Kidney glomerular epithelial cell (primary cell): ENCODE measurements at regions not wholly inside any gene's neighbourhood (a gene's known extent, or its start where the extent isn't known, plus 50 kb on each side); places are given as distances from the start of the nearest gene placed in this dataset.
"Not testable (repeated sequence)": the region's sequence is repeated elsewhere in the genome, so short reads cannot be mapped to it uniquely, and the experiment has no call there.

Experiments
- DNase-seq: peaks from one replicate; lab custom pipeline; 2025; lab: John Stamatoyannopoulos, UW

- not testable (repeated sequence) for DNase-seq
Observed at GRCh38 chr17:77290759-77291558, 150.2 kb downstream of the SEC14L1 start.

- DNase-seq, result no peak
Observed at GRCh38 chr17:77291591-77292386, 151.0 kb downstream of the SEC14L1 start.

GRCh38 chr17:77294761-77295160 is 154.0 kb downstream of the SEC14L1 start:
- DNase-seq, result no peak

GRCh38 chr17:77295241-77295853 is 154.6 kb downstream of the SEC14L1 start:
- no peak for DNase-seq

- no peak for DNase-seq
Observed at GRCh38 chr17:77296769-77297409, 156.1 kb downstream of the SEC14L1 start.

GRCh38 chr17:77297693-77298666 is 157.2 kb downstream of the SEC14L1 start:
- DNase-seq, result no peak

GRCh38 chr17:77298811-77299210 is 158.0 kb downstream of the SEC14L1 start:
- no peak for DNase-seq

GRCh38 chr17:77299256-77300015 is 158.7 kb downstream of the SEC14L1 start:
- no peak for DNase-seq

- no peak for DNase-seq
Observed at GRCh38 chr17:77300016-77300686, 159.4 kb downstream of the SEC14L1 start.

- no peak for DNase-seq
Observed at GRCh38 chr17:77301694-77302266, 161.0 kb downstream of the SEC14L1 start.

- DNase-seq, result no peak
Observed at GRCh38 chr17:77302682-77303081, 161.9 kb downstream of the SEC14L1 start.

GRCh38 chr17:77303620-77304019 is 162.9 kb downstream of the SEC14L1 start:
- DNase-seq, result no peak

- DNase-seq, result no peak
Observed at GRCh38 chr17:77304051-77304745, 163.4 kb downstream of the SEC14L1 start.

GRCh38 chr17:77304746-77305473 is 164.1 kb downstream of the SEC14L1 start:
- no peak for DNase-seq

GRCh38 chr17:77306048-77306789 is 165.4 kb downstream of the SEC14L1 start:
- DNase-seq, result no peak

- DNase-seq, result no peak
Observed at GRCh38 chr17:77306790-77307478, 166.2 kb downstream of the SEC14L1 start.
